Ishikawa (cell line): ENCODE measurements at regions not wholly inside any gene's neighbourhood (a gene's known extent, or its start where the extent isn't known, plus 50 kb on each side); places are given as distances from the start of the nearest gene placed in this dataset.

Experiments used
- CEBPB ChIP-seq: IDR thresholded peaks from 2 replicates; pipeline ENCODE4 v1.6.1; 2012
- CREB1 ChIP-seq: IDR thresholded peaks from 2 replicates; pipeline ENCODE4 v1.6.1; 2012; ENCODE audit warnings: low read depth
- EGR1 ChIP-seq: IDR thresholded peaks from 2 replicates; pipeline ENCODE4 v1.6.1; 2012
- EP300 ChIP-seq: IDR thresholded peaks from 2 replicates; pipeline ENCODE4 v1.6.1; 2012; ENCODE audit warnings: borderline replicate concordance
- FOXM1 ChIP-seq: IDR thresholded peaks from 2 replicates; pipeline ENCODE4 v1.6.1; 2012; ENCODE audit warnings: low read depth, borderline replicate concordance
- MAX ChIP-seq: IDR thresholded peaks from 2 replicates; pipeline ENCODE4 v1.6.1; 2012
- NFIC ChIP-seq: IDR thresholded peaks from 2 replicates; pipeline ENCODE4 v1.6.1; 2012
- RAD21 ChIP-seq: IDR thresholded peaks from 2 replicates; pipeline ENCODE4 v1.6.1; 2012; ENCODE audit warnings: low read depth
- REST ChIP-seq: IDR thresholded peaks from 2 replicates; pipeline ENCODE4 v1.6.1; 2012; ENCODE audit warnings: low read depth, mild to moderate bottlenecking
- TAF1 ChIP-seq: IDR thresholded peaks from 2 replicates; pipeline ENCODE4 v1.6.1; 2012; ENCODE audit warnings: low read depth, mild to moderate bottlenecking
- TCF12 ChIP-seq: IDR thresholded peaks from 2 replicates; pipeline ENCODE4 v1.6.1; 2012; ENCODE audit warnings: low read depth
- TEAD4 ChIP-seq: IDR thresholded peaks from 2 replicates; pipeline ENCODE4 v1.6.1; 2012
- USF1 ChIP-seq: IDR thresholded peaks from 2 replicates; pipeline ENCODE4 v1.6.1; 2012
- YY1 ChIP-seq: IDR thresholded peaks from 2 replicates; pipeline ENCODE4 v1.6.1; 2012; ENCODE audit warnings: low read depth
- ZBTB7A ChIP-seq: IDR thresholded peaks from 2 replicates; pipeline ENCODE4 v1.6.1; 2012; ENCODE audit warnings: low read depth

GRCh38 chr9:118736406-118736805 lies 632.8 kb downstream of the BRINP1 start:
- TF ChIP-seq YY1 (no peak), USF1 (no peak), NFIC (no peak), CREB1 (no peak), REST (no peak), TEAD4 (no peak), TCF12 (no peak), FOXM1 (no peak), CEBPB (no peak), TAF1 (no peak), EP300 (no peak)

DNA sequence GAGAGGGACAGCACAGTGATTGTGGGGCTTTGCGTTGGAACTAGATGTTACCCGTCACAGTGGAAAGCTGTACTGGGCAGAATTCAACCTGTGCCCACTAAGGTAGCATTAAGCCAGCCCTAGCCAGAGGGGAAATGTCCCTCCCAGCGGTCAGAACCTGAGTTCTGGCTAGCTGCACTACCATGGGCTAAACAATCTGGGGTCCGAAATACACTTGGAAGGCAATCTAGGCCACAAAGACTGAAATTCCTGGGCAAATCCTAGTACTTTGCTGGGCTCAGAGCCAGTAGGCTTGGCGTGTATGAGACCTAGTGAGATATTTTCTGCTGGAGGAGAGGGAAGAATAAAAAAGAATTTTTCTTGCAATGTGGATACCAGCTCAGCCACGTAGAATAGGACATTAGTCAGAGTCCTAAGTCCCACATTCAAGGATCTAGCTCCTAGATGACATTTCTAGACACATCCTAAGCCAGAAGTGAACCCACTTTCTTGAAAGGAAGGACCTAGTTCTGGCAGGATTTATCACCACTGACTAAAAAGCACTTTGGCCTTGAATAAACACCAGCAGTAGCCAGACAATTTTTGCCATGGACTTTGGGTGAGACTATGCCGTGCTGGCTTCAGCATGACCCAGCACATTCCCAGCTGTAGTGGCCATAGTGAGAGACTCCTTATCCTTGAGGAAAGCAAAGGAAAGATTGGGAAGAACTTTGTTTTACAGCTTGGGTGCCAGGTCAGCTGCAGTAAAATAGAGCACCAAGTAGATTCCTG lies 618.0 kb downstream of the BRINP1 start:
- no peak for TF ChIP-seq RAD21

GRCh38 chr9:118751848-118752223 lies 617.4 kb downstream of the BRINP1 start:
- TF ChIP-seq TAF1: no peak
- TF ChIP-seq EGR1: no peak
- no peak for TF ChIP-seq RAD21
- TF ChIP-seq NFIC: no peak
- TF ChIP-seq CEBPB: no peak
- TF ChIP-seq TEAD4: no peak
- TF ChIP-seq EP300: no peak
- TF ChIP-seq FOXM1: no peak
- TF ChIP-seq CREB1: no peak
- TF ChIP-seq TCF12: no peak
- no peak for TF ChIP-seq REST
- no peak for TF ChIP-seq MAX

- TF ChIP-seq YY1: no peak
- no peak for TF ChIP-seq EP300
- TF ChIP-seq ZBTB7A: no peak
- no peak for TF ChIP-seq TCF12
- no peak for TF ChIP-seq EGR1
- no peak for TF ChIP-seq CEBPB
- no peak for TF ChIP-seq TEAD4
- TF ChIP-seq CREB1: no peak
- TF ChIP-seq MAX: no peak
- no peak for TF ChIP-seq RAD21
- no peak for TF ChIP-seq TAF1
- no peak for TF ChIP-seq NFIC
Measured at GRCh38 chr9:118761016-118761790, 608.0 kb downstream of the BRINP1 start.

DNA sequence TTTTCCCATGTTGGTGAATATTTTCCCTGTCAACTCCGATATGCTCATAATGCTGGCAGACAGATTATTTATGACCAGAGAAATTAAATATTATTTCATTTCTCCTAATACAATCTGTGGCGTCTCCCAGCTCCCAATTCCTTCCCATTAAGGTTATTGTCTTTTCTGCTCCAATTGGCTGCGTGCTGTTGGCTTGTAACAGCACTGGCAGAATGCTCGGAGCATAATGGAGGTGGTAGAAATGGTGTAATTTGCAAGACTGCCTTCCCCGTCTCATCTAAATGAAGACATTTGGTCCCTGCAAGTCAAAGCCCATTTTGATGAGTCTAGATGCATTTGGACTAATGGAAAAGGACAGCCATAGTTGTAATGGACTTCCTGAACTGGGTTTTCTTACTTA lies 601.7 kb downstream of the BRINP1 start:
- TF ChIP-seq TCF12 (no peak), EP300 (no peak), NFIC (no peak), EGR1 (no peak)

DNA sequence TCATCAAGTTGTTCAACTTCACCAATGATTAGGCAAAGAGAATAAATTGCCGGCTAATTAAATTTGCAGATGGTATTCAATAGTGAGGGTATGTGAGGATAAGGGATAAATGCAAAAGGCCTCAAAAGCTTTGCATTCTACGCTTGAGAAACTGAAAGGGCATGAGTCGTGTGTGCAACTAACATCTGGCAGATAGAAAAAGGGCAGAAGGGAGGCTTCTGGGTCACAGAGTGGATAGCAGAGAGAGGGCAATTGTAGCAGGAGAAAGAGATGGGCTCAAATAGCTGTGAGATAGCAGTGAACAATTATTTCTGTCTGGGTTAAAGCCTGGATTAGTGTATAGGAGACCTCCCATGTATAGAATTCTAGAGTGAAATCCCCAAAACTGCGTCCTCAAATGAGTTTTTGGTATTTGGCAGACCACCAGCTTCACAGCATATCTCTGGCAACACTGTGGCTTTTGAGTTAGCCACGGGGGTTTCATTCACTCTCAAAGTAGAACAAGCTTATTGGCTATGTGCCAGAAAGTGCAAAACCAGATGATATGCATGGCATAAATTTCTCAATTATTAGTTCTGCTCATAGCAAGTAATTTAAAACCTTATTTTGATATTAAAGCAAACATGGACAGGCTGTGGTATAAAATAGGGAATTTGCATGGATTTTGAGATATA lies 586.3 kb downstream of the BRINP1 start:
- TF ChIP-seq CEBPB (no peak), USF1 (no peak)
